Trophoblast cell (in vitro differentiated cells and primary cell): ENCODE measurements at regions not wholly inside any gene's neighbourhood (a gene's known extent, or its start where the extent isn't known, plus 50 kb on each side); places are given as distances from the start of the nearest gene placed in this dataset.
"Not testable (repeated sequence)": the region's sequence is repeated elsewhere in the genome, so short reads cannot be mapped to it uniquely, and the experiment has no call there.

ENCODE experiments used
- DNase-seq, 2 donors: peaks; one replicate each; pipeline ENCODE4 v3.0.0-alpha.2; 2016
- H2AFZ ChIP-seq: 2 replicates; pipeline ENCODE4 v1.6.1; 2013; ENCODE audit warnings: low read length, moderate library complexity, mild to moderate bottlenecking; ENCODE audit not compliant: insufficient read depth, poor library complexity
- H2AK5ac ChIP-seq: 2 replicates; pipeline ENCODE4 v1.6.1; 2013; ENCODE audit warnings: mild to moderate bottlenecking, low read length
- H2BK120ac ChIP-seq: 2 replicates; pipeline ENCODE4 v1.6.1; 2013; ENCODE audit warnings: low read length, mild to moderate bottlenecking, moderate library complexity; ENCODE audit not compliant: insufficient read depth, poor library complexity
- H2BK12ac ChIP-seq: 2 replicates; pipeline ENCODE4 v1.6.1; 2013; ENCODE audit warnings: mild to moderate bottlenecking, low read length, moderate library complexity
- H2BK5ac ChIP-seq: 2 replicates; pipeline ENCODE4 v1.6.1; 2013; ENCODE audit warnings: low read length, low read depth, moderate library complexity, mild to moderate bottlenecking; ENCODE audit not compliant: poor library complexity
- H3K14ac ChIP-seq: 2 replicates; pipeline ENCODE4 v1.6.1; 2013; ENCODE audit warnings: mild to moderate bottlenecking, low read length
- H3K18ac ChIP-seq: 2 replicates; pipeline ENCODE4 v1.6.1; 2013; ENCODE audit warnings: mild to moderate bottlenecking, low read length
- H3K23ac ChIP-seq: 2 replicates; pipeline ENCODE4 v1.6.1; 2013; ENCODE audit warnings: low read length
- H3K27ac ChIP-seq: 2 replicates; pipeline ENCODE4 v1.5.1; 2013; ENCODE audit warnings: low read depth, mild to moderate bottlenecking, inconsistent platforms, low read length, moderate library complexity
- H3K27me3 ChIP-seq: 2 replicates; pipeline ENCODE4 v1.6.1; 2013; ENCODE audit warnings: inconsistent platforms, mild to moderate bottlenecking, low read length, moderate library complexity; ENCODE audit not compliant: insufficient read depth
- H3K36me3 ChIP-seq, 2 experiments: 1 replicate in 1 of 2; 2 replicates in 1 of 2; pipeline ENCODE4 v1.6.1; 2013; ENCODE audit warnings: low read length in 2 of 2, mild to moderate bottlenecking in 2 of 2, moderate library complexity in 1 of 2; ENCODE audit not compliant: insufficient read depth in 2 of 2, control insufficient read depth in 1 of 2
- H3K4ac ChIP-seq: 2 replicates; pipeline ENCODE4 v1.6.1; 2013; ENCODE audit warnings: low read depth, mild to moderate bottlenecking, low read length, moderate library complexity
- H3K4me1 ChIP-seq, 2 experiments: 1 replicate in 1 of 2; 2 replicates in 1 of 2; pipeline ENCODE4 v1.6.1; 2013; ENCODE audit warnings: low read length in 2 of 2, mild to moderate bottlenecking in 2 of 2, moderate library complexity in 1 of 2; ENCODE audit not compliant: insufficient read depth in 2 of 2, control insufficient read depth in 1 of 2
- H3K4me2 ChIP-seq: 2 replicates; pipeline ENCODE4 v1.6.1; 2013; ENCODE audit warnings: inconsistent platforms, mild to moderate bottlenecking, low read length, moderate library complexity
- H3K4me3 ChIP-seq: 2 replicates; pipeline ENCODE4 v1.5.1; 2013; ENCODE audit warnings: mild to moderate bottlenecking, low read depth, low read length, inconsistent platforms
- H3K79me1 ChIP-seq: one replicate; pipeline ENCODE4 v1.6.1; 2013; ENCODE audit warnings: low read length
- H3K79me2 ChIP-seq: 2 replicates; pipeline ENCODE4 v1.6.1; 2013; ENCODE audit warnings: low read length, mild to moderate bottlenecking; ENCODE audit not compliant: control insufficient read depth, insufficient read depth, poor library complexity
- H3K9ac ChIP-seq: 2 replicates; pipeline ENCODE4 v1.6.1; 2013; ENCODE audit warnings: mild to moderate bottlenecking, low read length
- H3K9me3 ChIP-seq: 2 replicates; pipeline ENCODE4 v1.6.1; 2013; ENCODE audit warnings: low read depth, mild to moderate bottlenecking, control low read depth, inconsistent platforms, low read length; ENCODE audit not compliant: insufficient read depth
- H4K12ac ChIP-seq: 2 replicates; pipeline ENCODE4 v1.6.1; 2013; ENCODE audit warnings: low read depth, mild to moderate bottlenecking, low read length, moderate library complexity
- H4K8ac ChIP-seq: 2 replicates; pipeline ENCODE4 v1.6.1; 2013; ENCODE audit warnings: low read depth, mild to moderate bottlenecking, low read length, moderate library complexity
- H4K91ac ChIP-seq: one replicate; pipeline ENCODE4 v1.6.1; 2013; ENCODE audit warnings: low read depth, mild to moderate bottlenecking, low read length, moderate library complexity
- WGBS: extraction: QIAGEN DNeasy Blood & Tissue Kit; methylation state at CpG from one replicate; pipeline ENCODE4 v1.1.7; 2013; ENCODE audit warnings: missing lambda C conversion rate; ENCODE audit not compliant: insufficient read length, insufficient coverage; ENCODE audit errors: extremely low coverage; 5-methylcytosine and 5-hydroxymethylcytosine counted together

GRCh38 chr6:78746457-78746856 is 120.9 kb upstream of the IRAK1BP1 start:
- no peak for DNase-seq
- H4K12ac ChIP-seq, result no peak overlapping the region
- no peak overlapping the region for H2BK120ac ChIP-seq
- H3K27ac ChIP-seq, result no peak overlapping the region
- no peak overlapping the region for H3K18ac ChIP-seq
- no peak overlapping the region for H3K23ac ChIP-seq
- H4K8ac ChIP-seq, result no peak overlapping the region
- no peak overlapping the region for H3K14ac ChIP-seq
- no peaks in the 10 kb centered on the region for H3K79me2 ChIP-seq
- no peak overlapping the region for H4K91ac ChIP-seq
- H3K9ac ChIP-seq, result no peak overlapping the region
- no CpG with 5 or more reads among the region's 2 CpGs for WGBS
- H3K4ac ChIP-seq, result no peak overlapping the region
- H2BK12ac ChIP-seq, result no peak overlapping the region
- H2BK5ac ChIP-seq, result no peak overlapping the region
- no peak overlapping the region for H2AK5ac ChIP-seq
- no peaks in the 10 kb centered on the region for H3K79me1 ChIP-seq
- no peaks in the 10 kb centered on the region for H3K27me3 ChIP-seq
- no peak overlapping the region for H2AFZ ChIP-seq
- no peaks in the 10 kb centered on the region for H3K36me3 ChIP-seq
- no peak overlapping the region for H3K4me3 ChIP-seq
- H3K9me3 ChIP-seq, result peaks cover 4% of the 10 kb centered on the region
- H3K4me2 ChIP-seq, result no peak overlapping the region
- no peaks in the 10 kb centered on the region for H3K4me1 ChIP-seq

- Histone ChIP-seq H3K36me3 (no peaks in the 10 kb centered on the region), H3K14ac (no peak overlapping the region), H3K4me3 (no peak overlapping the region), H3K79me2 (no peaks in the 10 kb centered on the region), H3K4ac (no peak overlapping the region), H3K4me1 (no peaks in the 10 kb centered on the region), H3K4me2 (no peak overlapping the region), H2BK5ac (no peak overlapping the region), H2BK120ac (no peak overlapping the region), H3K27me3 (no peaks in the 10 kb centered on the region), H4K91ac (no peak overlapping the region), H3K79me1 (no peaks in the 10 kb centered on the region), H3K23ac (no peak overlapping the region), H2AK5ac (no peak overlapping the region), H2BK12ac (no peak overlapping the region), H3K18ac (no peak overlapping the region), H3K9me3 (peaks cover 4% of the 10 kb centered on the region), H2AFZ (no peak overlapping the region), H3K9ac (no peak overlapping the region), H4K8ac (no peak overlapping the region), H4K12ac (no peak overlapping the region), H3K27ac (no peak overlapping the region)
- no peak for DNase-seq
Measured at GRCh38 chr6:78749326-78749725, 118.0 kb upstream of the IRAK1BP1 start.

GRCh38 chr6:78758297-78758798 is 109.0 kb upstream of the IRAK1BP1 start:
- not testable (repeated sequence) for H3K18ac ChIP-seq, H3K9ac ChIP-seq, H3K4me3 ChIP-seq, H3K4me1 ChIP-seq, H3K14ac ChIP-seq, H3K36me3 ChIP-seq, H4K12ac ChIP-seq, H2BK120ac ChIP-seq, H3K9me3 ChIP-seq, H3K79me2 ChIP-seq, H4K91ac ChIP-seq, H3K27ac ChIP-seq, H2BK12ac ChIP-seq, H3K4me2 ChIP-seq, H2AFZ ChIP-seq, H4K8ac ChIP-seq, H2AK5ac ChIP-seq, H3K4ac ChIP-seq, H2BK5ac ChIP-seq, H3K27me3 ChIP-seq, H3K23ac ChIP-seq, DNase-seq, H3K79me1 ChIP-seq
- WGBS, result no CpG with 5 or more reads among the region's 13 CpGs

- Histone ChIP-seq H3K27me3 (no peaks in the 10 kb centered on the region), H3K36me3 (no peaks in the 10 kb centered on the region), H3K23ac (no peak overlapping the region), H3K9ac (no peak overlapping the region), H3K4ac (no peak overlapping the region), H3K4me1 (no peaks in the 10 kb centered on the region), H3K79me1 (no peaks in the 10 kb centered on the region), H2AFZ (no peak overlapping the region), H4K12ac (no peak overlapping the region), H3K4me2 (no peak overlapping the region), H2BK12ac (no peak overlapping the region), H4K8ac (no peak overlapping the region), H3K9me3 (no peaks in the 10 kb centered on the region), H4K91ac (no peak overlapping the region), H2BK5ac (no peak overlapping the region), H3K27ac (no peak overlapping the region), H2AK5ac (no peak overlapping the region), H3K14ac (no peak overlapping the region), H3K4me3 (no peak overlapping the region), H2BK120ac (no peak overlapping the region), H3K79me2 (no peaks in the 10 kb centered on the region), H3K18ac (no peak overlapping the region)
- DNase-seq, result no peak
Measured at GRCh38 chr6:78768271-78768670, 99.1 kb upstream of the IRAK1BP1 start.
